ENCODE measurements at regions not wholly inside any gene's neighbourhood (a gene's known extent, or its start where the extent isn't known, plus 50 kb on each side); places are given as distances from the start of the nearest gene placed in this dataset.

DNA sequence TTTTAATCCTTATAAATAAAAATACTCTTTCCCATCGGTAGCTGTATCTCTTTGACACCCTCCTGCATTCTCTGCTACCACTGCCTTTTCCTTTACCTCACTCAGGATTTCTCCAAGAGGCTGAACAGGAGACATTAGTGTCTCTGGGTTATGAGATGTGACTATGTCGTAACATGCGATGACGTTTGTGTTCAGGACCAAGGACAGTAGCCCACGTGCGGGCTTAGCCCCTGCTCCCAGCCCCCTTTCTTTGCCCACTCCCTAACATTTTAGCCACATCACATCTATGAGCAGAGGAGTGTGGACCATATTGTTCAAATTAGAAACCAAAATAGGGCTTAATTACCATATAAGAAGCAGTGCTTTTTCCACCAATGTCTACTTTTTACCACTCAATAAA lies 369.3 kb downstream of the FBXW7 start:
- no peak overlapping the region for H3K27ac ChIP-seq (ENCODE audit: low read depth, low read length)
- H3K9ac ChIP-seq (ENCODE audit: low read depth in 1 of 3, low read length in 3 of 3), result no peak overlapping the region
- H3K27me3 ChIP-seq (ENCODE audit: control insufficient read depth in 3 of 3, insufficient read depth in 3 of 3, low read length in 3 of 3), result no peaks in the 10 kb centered on the region
- no peaks in the 10 kb centered on the region for H3K9me3 ChIP-seq (ENCODE audit: control insufficient read depth in 3 of 3, low read length in 3 of 3)
- H3K36me3 ChIP-seq (ENCODE audit: control insufficient read depth in 3 of 3, insufficient read depth in 3 of 3, low read length in 3 of 3), result no peaks in the 10 kb centered on the region
- no peak overlapping the region for H3K4me3 ChIP-seq (ENCODE audit: low read length in 3 of 3)
- peaks cover 0 to 10% (median 8%) of the 10 kb centered on the region in 3 donors for H3K4me1 ChIP-seq (ENCODE audit: control insufficient read depth in 3 of 3, insufficient read depth in 3 of 3, low read length in 3 of 3)

DNA sequence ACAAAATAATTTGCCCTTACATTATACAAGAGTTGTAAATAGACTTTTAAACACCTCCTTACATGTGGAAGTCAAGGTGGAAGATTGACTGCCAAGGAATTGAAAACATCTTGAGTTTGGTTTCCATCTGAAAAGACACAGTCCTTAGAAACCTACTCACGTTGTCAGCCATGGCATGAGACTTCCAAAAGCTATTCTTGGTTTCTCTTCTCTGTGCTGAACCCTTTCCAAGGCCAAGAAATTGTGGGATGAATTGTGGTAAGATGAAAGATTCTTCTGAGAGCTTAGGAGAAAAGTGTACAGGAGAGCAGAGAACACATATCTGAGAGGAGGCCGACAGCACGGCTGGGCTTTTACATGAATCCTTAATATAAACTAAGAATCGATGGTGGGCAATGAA lies 370.0 kb downstream of the FBXW7 start:
- no peak overlapping the region for H3K4me3 ChIP-seq (ENCODE audit: low read length in 3 of 3)
- H3K4me1 ChIP-seq (ENCODE audit: control insufficient read depth in 3 of 3, insufficient read depth in 3 of 3, low read length in 3 of 3), result peaks cover 0 to 14% (median 11%) of the 10 kb centered on the region in 3 donors
- H3K9ac ChIP-seq (ENCODE audit: low read depth in 1 of 3, low read length in 3 of 3), result no peak overlapping the region
- no peak overlapping the region for H3K27ac ChIP-seq (ENCODE audit: low read depth, low read length)
- no peaks in the 10 kb centered on the region for H3K36me3 ChIP-seq (ENCODE audit: control insufficient read depth in 3 of 3, insufficient read depth in 3 of 3, low read length in 3 of 3)
- H3K9me3 ChIP-seq (ENCODE audit: control insufficient read depth in 3 of 3, low read length in 3 of 3), result no peaks in the 10 kb centered on the region
- no peaks in the 10 kb centered on the region for H3K27me3 ChIP-seq (ENCODE audit: control insufficient read depth in 3 of 3, insufficient read depth in 3 of 3, low read length in 3 of 3)

DNA sequence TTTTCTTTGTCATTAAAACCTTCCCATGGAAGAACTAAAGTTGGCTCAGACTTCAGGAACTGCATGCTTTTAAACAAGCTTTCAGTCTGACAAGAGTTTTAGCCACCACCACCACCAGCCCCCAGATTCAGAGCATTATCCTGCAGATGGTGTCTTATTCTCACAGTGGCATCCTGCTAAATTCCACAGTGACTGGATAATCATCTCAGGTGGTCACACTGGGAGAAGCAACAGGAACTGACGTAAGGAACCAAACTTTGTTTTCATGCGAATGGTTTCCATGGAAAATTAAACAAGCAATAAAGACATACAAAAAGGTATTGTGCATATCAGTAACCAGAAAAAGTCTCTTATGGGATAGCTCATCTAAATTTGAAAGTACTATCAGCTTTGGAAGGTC lies 370.7 kb downstream of the FBXW7 start:
- H3K27me3 ChIP-seq (ENCODE audit: control insufficient read depth in 3 of 3, insufficient read depth in 3 of 3, low read length in 3 of 3), result no peaks in the 10 kb centered on the region
- H3K9me3 ChIP-seq (ENCODE audit: control insufficient read depth in 3 of 3, low read length in 3 of 3), result no peaks in the 10 kb centered on the region
- H3K36me3 ChIP-seq (ENCODE audit: control insufficient read depth in 3 of 3, insufficient read depth in 3 of 3, low read length in 3 of 3), result no peaks in the 10 kb centered on the region
- H3K27ac ChIP-seq (ENCODE audit: low read depth, low read length), result no peak overlapping the region
- H3K4me1 ChIP-seq (ENCODE audit: control insufficient read depth in 3 of 3, insufficient read depth in 3 of 3, low read length in 3 of 3), result peaks cover 0 to 16% (median 11%) of the 10 kb centered on the region in 3 donors
- no peak overlapping the region for H3K9ac ChIP-seq (ENCODE audit: low read depth in 1 of 3, low read length in 3 of 3)
- no peak overlapping the region for H3K4me3 ChIP-seq (ENCODE audit: low read length in 3 of 3)

DNA sequence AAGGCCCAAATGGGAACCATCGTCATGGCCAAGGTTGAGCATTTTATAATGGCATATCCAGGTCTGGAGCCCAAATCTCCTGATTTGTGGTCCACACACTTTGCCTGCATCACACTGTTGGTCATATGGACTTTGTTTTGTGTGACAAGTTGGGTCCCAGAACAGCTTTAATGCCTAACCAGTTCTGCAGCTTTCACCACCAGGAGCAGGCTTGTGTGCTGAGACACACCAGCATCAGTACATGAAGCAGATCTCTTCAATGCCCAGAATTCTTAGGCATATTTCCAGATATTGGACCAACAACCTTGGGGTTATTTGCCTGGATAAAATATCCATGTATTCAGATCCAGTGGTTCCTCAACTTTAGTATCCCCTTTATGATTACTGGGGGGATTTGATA lies 371.3 kb downstream of the FBXW7 start:
- Histone ChIP-seq H3K27ac (ENCODE audit: low read depth, low read length) (no peak overlapping the region), H3K36me3 (ENCODE audit: control insufficient read depth in 3 of 3, insufficient read depth in 3 of 3, low read length in 3 of 3) (no peaks in the 10 kb centered on the region), H3K4me3 (ENCODE audit: low read length in 3 of 3) (no peak overlapping the region), H3K27me3 (ENCODE audit: control insufficient read depth in 3 of 3, insufficient read depth in 3 of 3, low read length in 3 of 3) (no peaks in the 10 kb centered on the region), H3K4me1 (ENCODE audit: control insufficient read depth in 3 of 3, insufficient read depth in 3 of 3, low read length in 3 of 3) (peaks cover 0 to 16% (median 11%) of the 10 kb centered on the region in 3 donors), H3K9me3 (ENCODE audit: control insufficient read depth in 3 of 3, low read length in 3 of 3) (no peaks in the 10 kb centered on the region), H3K9ac (ENCODE audit: low read depth in 1 of 3, low read length in 3 of 3) (no peak overlapping the region)

- Histone ChIP-seq H3K9ac (ENCODE audit: low read depth in 1 of 3, low read length in 3 of 3) (no peak overlapping the region), H3K4me1 (ENCODE audit: control insufficient read depth in 3 of 3, insufficient read depth in 3 of 3, low read length in 3 of 3) (peaks cover 0 to 16% (median 9%) of the 10 kb centered on the region in 3 donors), H3K27ac (ENCODE audit: low read depth, low read length) (no peak overlapping the region), H3K9me3 (ENCODE audit: control insufficient read depth in 3 of 3, low read length in 3 of 3) (no peaks in the 10 kb centered on the region), H3K27me3 (ENCODE audit: control insufficient read depth in 3 of 3, insufficient read depth in 3 of 3, low read length in 3 of 3) (no peaks in the 10 kb centered on the region), H3K36me3 (ENCODE audit: control insufficient read depth in 3 of 3, insufficient read depth in 3 of 3, low read length in 3 of 3) (no peaks in the 10 kb centered on the region), H3K4me3 (ENCODE audit: low read length in 3 of 3) (no peak overlapping the region)
Observed at GRCh38 chr4:152162331-152162697, 373.6 kb downstream of the FBXW7 start.

DNA sequence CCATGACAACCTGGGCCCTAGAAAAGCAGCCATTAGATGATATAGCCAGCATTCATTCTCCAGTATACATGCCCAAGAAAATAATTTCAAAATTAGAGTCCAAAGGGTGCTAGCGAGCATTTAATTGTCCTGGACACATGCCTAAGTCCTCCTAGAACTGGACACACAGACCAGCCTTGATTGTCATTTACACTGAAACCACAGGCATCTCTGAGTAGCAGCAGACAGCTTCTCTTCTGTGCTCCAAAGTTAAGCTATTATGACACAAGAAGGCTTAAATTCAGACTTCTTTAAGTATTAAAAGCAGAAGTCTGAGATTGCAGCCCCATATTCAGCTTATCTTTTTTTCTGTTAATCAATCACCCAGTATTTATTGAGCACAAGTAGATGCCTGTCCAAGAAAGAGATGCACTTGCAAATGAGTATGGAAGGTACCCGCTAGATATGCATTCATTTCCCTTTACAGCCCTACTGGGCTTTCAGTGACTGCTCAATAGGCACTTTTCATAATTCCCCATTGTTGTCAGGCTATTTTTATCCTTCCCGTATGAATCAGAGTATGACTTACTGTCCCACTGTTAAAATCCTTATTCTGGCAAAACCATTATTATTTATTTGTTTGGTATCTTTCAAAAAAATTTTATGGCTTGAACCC lies 374.1 kb downstream of the FBXW7 start:
- H3K27me3 ChIP-seq (ENCODE audit: control insufficient read depth in 3 of 3, insufficient read depth in 3 of 3, low read length in 3 of 3), result no peaks in the 10 kb centered on the region
- peaks cover 0 to 16% (median 9%) of the 10 kb centered on the region in 3 donors for H3K4me1 ChIP-seq (ENCODE audit: control insufficient read depth in 3 of 3, insufficient read depth in 3 of 3, low read length in 3 of 3)
- no peak overlapping the region for H3K27ac ChIP-seq (ENCODE audit: low read depth, low read length)
- no peak overlapping the region for H3K4me3 ChIP-seq (ENCODE audit: low read length in 3 of 3)
- H3K9me3 ChIP-seq (ENCODE audit: control insufficient read depth in 3 of 3, low read length in 3 of 3), result no peaks in the 10 kb centered on the region
- no peak overlapping the region for H3K9ac ChIP-seq (ENCODE audit: low read depth in 1 of 3, low read length in 3 of 3)
- H3K36me3 ChIP-seq (ENCODE audit: control insufficient read depth in 3 of 3, insufficient read depth in 3 of 3, low read length in 3 of 3), result no peaks in the 10 kb centered on the region

- H3K4me3 ChIP-seq (ENCODE audit: low read length in 3 of 3), result no peak overlapping the region
- H3K4me1 ChIP-seq (ENCODE audit: control insufficient read depth in 3 of 3, insufficient read depth in 3 of 3, low read length in 3 of 3), result peaks cover 0 to 16% (median 7%) of the 10 kb centered on the region in 3 donors
- H3K27ac ChIP-seq (ENCODE audit: low read depth, low read length), result no peak overlapping the region
- H3K36me3 ChIP-seq (ENCODE audit: control insufficient read depth in 3 of 3, insufficient read depth in 3 of 3, low read length in 3 of 3), result no peaks in the 10 kb centered on the region
- no peaks in the 10 kb centered on the region for H3K9me3 ChIP-seq (ENCODE audit: control insufficient read depth in 3 of 3, low read length in 3 of 3)
- no peaks in the 10 kb centered on the region for H3K27me3 ChIP-seq (ENCODE audit: control insufficient read depth in 3 of 3, insufficient read depth in 3 of 3, low read length in 3 of 3)
- no peak overlapping the region for H3K9ac ChIP-seq (ENCODE audit: low read depth in 1 of 3, low read length in 3 of 3)
Observed at GRCh38 chr4:152160225-152160800, 375.6 kb downstream of the FBXW7 start.

- Histone ChIP-seq H3K27ac (ENCODE audit: low read depth, low read length) (no peak overlapping the region), H3K27me3 (ENCODE audit: control insufficient read depth in 3 of 3, insufficient read depth in 3 of 3, low read length in 3 of 3) (no peaks in the 10 kb centered on the region), H3K36me3 (ENCODE audit: control insufficient read depth in 3 of 3, insufficient read depth in 3 of 3, low read length in 3 of 3) (no peaks in the 10 kb centered on the region), H3K4me1 (ENCODE audit: control insufficient read depth in 3 of 3, insufficient read depth in 3 of 3, low read length in 3 of 3) (peaks cover 0 to 13% (median 3%) of the 10 kb centered on the region in 3 donors), H3K9me3 (ENCODE audit: control insufficient read depth in 3 of 3, low read length in 3 of 3) (no peaks in the 10 kb centered on the region), H3K4me3 (ENCODE audit: low read length in 3 of 3) (no peak overlapping the region), H3K9ac (ENCODE audit: low read depth in 1 of 3, low read length in 3 of 3) (no peak overlapping the region)
Observed at GRCh38 chr4:152159773-152160172, 376.1 kb downstream of the FBXW7 start.

GRCh38 chr4:152158225-152158624 lies 377.7 kb downstream of the FBXW7 start:
- Histone ChIP-seq H3K27me3 (ENCODE audit: control insufficient read depth in 3 of 3, insufficient read depth in 3 of 3, low read length in 3 of 3) (no peaks in the 10 kb centered on the region), H3K27ac (ENCODE audit: low read depth, low read length) (no peak overlapping the region), H3K4me3 (ENCODE audit: low read length in 3 of 3) (no peak overlapping the region), H3K36me3 (ENCODE audit: control insufficient read depth in 3 of 3, insufficient read depth in 3 of 3, low read length in 3 of 3) (no peaks in the 10 kb centered on the region), H3K4me1 (ENCODE audit: control insufficient read depth in 3 of 3, insufficient read depth in 3 of 3, low read length in 3 of 3) (peaks cover 0 to 13% (median 3%) of the 10 kb centered on the region in 3 donors), H3K9ac (ENCODE audit: low read depth in 1 of 3, low read length in 3 of 3) (no peak overlapping the region), H3K9me3 (ENCODE audit: control insufficient read depth in 3 of 3, low read length in 3 of 3) (no peaks in the 10 kb centered on the region)

DNA sequence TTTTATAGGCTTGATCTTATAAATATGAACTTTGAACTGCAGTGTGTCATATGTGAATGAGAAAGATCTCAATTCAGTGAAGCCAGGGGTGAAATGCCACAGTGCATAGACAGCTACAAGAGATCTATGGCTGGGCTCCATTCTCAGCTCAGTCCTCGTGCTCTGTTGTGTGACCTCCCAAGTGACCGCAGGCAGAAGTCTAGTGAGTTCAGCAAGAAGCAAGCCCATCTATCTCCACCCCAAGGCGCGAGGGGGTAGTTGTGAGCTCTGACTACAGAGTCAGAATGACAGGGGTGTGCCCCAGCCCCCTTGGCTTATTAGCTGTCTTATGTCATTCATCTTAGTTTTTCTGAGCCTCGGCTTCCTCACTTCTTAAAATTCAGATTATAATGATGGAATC lies 378.3 kb downstream of the FBXW7 start:
- Histone ChIP-seq H3K27me3 (ENCODE audit: control insufficient read depth in 3 of 3, insufficient read depth in 3 of 3, low read length in 3 of 3) (no peaks in the 10 kb centered on the region), H3K36me3 (ENCODE audit: control insufficient read depth in 3 of 3, insufficient read depth in 3 of 3, low read length in 3 of 3) (no peaks in the 10 kb centered on the region), H3K9me3 (ENCODE audit: control insufficient read depth in 3 of 3, low read length in 3 of 3) (no peaks in the 10 kb centered on the region), H3K9ac (ENCODE audit: low read depth in 1 of 3, low read length in 3 of 3) (no peak overlapping the region), H3K4me3 (ENCODE audit: low read length in 3 of 3) (no peak overlapping the region), H3K4me1 (ENCODE audit: control insufficient read depth in 3 of 3, insufficient read depth in 3 of 3, low read length in 3 of 3) (peaks cover 0 to 13% (median 3%) of the 10 kb centered on the region in 3 donors), H3K27ac (ENCODE audit: low read depth, low read length) (no peak overlapping the region)
